H1 (cell line): ENCODE measurements at regions not wholly inside any gene's neighbourhood (a gene's known extent, or its start where the extent isn't known, plus 50 kb on each side); places are given as distances from the start of the nearest gene placed in this dataset.

ENCODE experiments used
- CTCF ChIA-PET: fragments of 300-600 bp; sonication (Branson Sonifier 250); formaldehyde crosslinking; loops from one replicate; lab custom pipeline; 2021; ENCODE audit not compliant: partially characterized antibody; lab: Charles Lee
- POLR2A ChIA-PET: fragments of 300-600 bp; sonication (Branson Sonifier 250); formaldehyde crosslinking; loops from one replicate; lab custom pipeline; 2021; ENCODE audit warnings: inconsistent platforms; ENCODE audit not compliant: partially characterized antibody; lab: Charles Lee
- DNase-seq, 2 experiments: peaks; one replicate each; pipeline versions ENCODE4 v3.0.0 to v3.0.0-alpha.2; 2010 to 2022; ENCODE audit warnings: low spot score in 2 of 2, low read depth in 1 of 2, mixed read lengths in 1 of 2
- FAIRE-seq: peaks from 2 replicates; lab custom pipeline; 2011; peaks lifted over from hg19 to GRCh38; lab: Jason Lieb, UNC
- H2AFZ ChIP-seq: 2 replicates; pipeline ENCODE4 v1.8.1; 2012; ENCODE audit warnings: low read length, inconsistent platforms
- H2AK5ac ChIP-seq: 2 replicates; pipeline ENCODE4 v1.6.1; 2013; ENCODE audit warnings: low read depth, low read length
- H2BK120ac ChIP-seq: replicated peaks from 2 replicates; pipeline ENCODE3; 2013; ENCODE audit warnings: low read depth, low read length, inconsistent platforms
- H2BK12ac ChIP-seq: 2 replicates; pipeline ENCODE4 v1.6.1; 2013; ENCODE audit warnings: low read depth, low read length
- H2BK15ac ChIP-seq: 2 replicates; pipeline ENCODE4 v1.6.1; 2013; ENCODE audit warnings: low read length
- H2BK20ac ChIP-seq: 2 replicates; pipeline ENCODE4 v1.6.1; 2013; ENCODE audit warnings: low read length
- H2BK5ac ChIP-seq: 2 replicates; pipeline ENCODE4 v1.6.1; 2013; ENCODE audit warnings: low read depth, low read length
- H3K14ac ChIP-seq: 2 replicates; pipeline ENCODE4 v1.6.1; 2013; ENCODE audit warnings: inconsistent platforms; ENCODE audit not compliant: insufficient read length
- H3K18ac ChIP-seq: 2 replicates; pipeline ENCODE4 v1.6.1; 2013; ENCODE audit warnings: low read length; ENCODE audit errors: extremely low read depth
- H3K23ac ChIP-seq: 2 replicates; pipeline ENCODE4 v1.6.1; 2013; ENCODE audit warnings: inconsistent platforms; ENCODE audit not compliant: insufficient read length
- H3K23me2 ChIP-seq: 2 replicates; pipeline ENCODE4 v1.6.1; 2013; ENCODE audit warnings: low read depth, low read length
- H3K27ac ChIP-seq: 2 replicates; pipeline ENCODE4 v1.6.1; 2011; ENCODE audit warnings: low read depth, low read length, inconsistent platforms
- H3K27me3 ChIP-seq, 4 experiments: replicated peaks in 1 of 4; 1 replicate in 1 of 4; 2 replicates in 3 of 4; pipeline versions ENCODE4 v1.6.1 to v1.8.1; 2011 to 2013; ENCODE audit warnings: low read length in 3 of 4, mild to moderate bottlenecking in 3 of 4, inconsistent platforms in 2 of 4, mixed read lengths in 2 of 4, moderate library complexity in 1 of 4; ENCODE audit not compliant: control insufficient read depth in 3 of 4, insufficient read depth in 3 of 4; ENCODE audit errors: extremely low read depth in 1 of 4
- H3K36me3 ChIP-seq, 4 experiments: 2 replicates each; pipeline versions ENCODE4 v1.6.1 to v1.8.1; 2011 to 2013; ENCODE audit warnings: mild to moderate bottlenecking in 4 of 4, low read length in 3 of 4, moderate library complexity in 2 of 4, control low read depth in 1 of 4, inconsistent platforms in 1 of 4; ENCODE audit not compliant: insufficient read depth in 4 of 4, control insufficient read depth in 2 of 4
- H3K4ac ChIP-seq: replicated peaks from 2 replicates; pipeline ENCODE3; 2013; ENCODE audit warnings: low read length, low read depth, mixed read lengths, inconsistent platforms; ENCODE audit not compliant: insufficient read length
- H3K4me1 ChIP-seq, 4 experiments: replicated peaks in 1 of 4; 1 replicate in 1 of 4; 2 replicates in 3 of 4; pipeline versions ENCODE4 v1.6.1 to v1.8.1; 2011 to 2013; ENCODE audit warnings: low read length in 3 of 4, inconsistent platforms in 2 of 4, mixed read lengths in 1 of 4; ENCODE audit not compliant: insufficient read depth in 4 of 4, control insufficient read depth in 3 of 4
- H3K4me2 ChIP-seq, 2 experiments: 2 replicates each; pipeline versions ENCODE4 v1.6.1 to v1.8.1; 2011 to 2013; ENCODE audit warnings: low read depth in 2 of 2, low read length in 2 of 2, control low read depth in 1 of 2, inconsistent platforms in 1 of 2, mild to moderate bottlenecking in 1 of 2; ENCODE audit not compliant: insufficient read depth in 1 of 2
- H3K4me3 ChIP-seq, 4 experiments: fragments of 200-600, 300-600 bp in 1 of 4; sonication (generic), shearing (Covaris generic), sonication (Bioruptor Twin) in 1 of 4; 2 replicates each; pipeline versions ENCODE4 v1.5.1 to v1.8.1; 2011 to 2016; ENCODE audit warnings: low read length in 4 of 4, low read depth in 3 of 4, control low read depth in 2 of 4, inconsistent platforms in 2 of 4, mild to moderate bottlenecking in 2 of 4, mixed read lengths in 1 of 4, moderate library complexity in 1 of 4; ENCODE audit not compliant: insufficient read depth in 2 of 4; ENCODE audit errors: extremely low read depth in 1 of 4
- H3K56ac ChIP-seq: replicated peaks from 2 replicates; pipeline ENCODE3; 2013; ENCODE audit warnings: low read depth, mild to moderate bottlenecking, mixed read lengths, low read length, inconsistent platforms; ENCODE audit not compliant: insufficient read length
- H3K79me1 ChIP-seq: 2 replicates; pipeline ENCODE4 v1.6.1; 2013; ENCODE audit warnings: low read depth, low read length, control low read depth
- H3K79me2 ChIP-seq, 2 experiments: 2 replicates each; pipeline versions ENCODE4 v1.6.1 to v1.8.1; 2012 to 2013; ENCODE audit warnings: low read length in 2 of 2, mild to moderate bottlenecking in 2 of 2, inconsistent platforms in 1 of 2; ENCODE audit not compliant: insufficient read depth in 2 of 2, control insufficient read depth in 1 of 2
- H3K9ac ChIP-seq, 4 experiments: replicated peaks in 1 of 4; 1 replicate in 1 of 4; 2 replicates in 3 of 4; pipeline versions ENCODE4 v1.6.1 to v1.8.1; 2011 to 2013; ENCODE audit warnings: low read depth in 3 of 4, low read length in 3 of 4, control low read depth in 2 of 4, mild to moderate bottlenecking in 2 of 4, moderate library complexity in 2 of 4, inconsistent platforms in 1 of 4; ENCODE audit errors: extremely low read depth in 1 of 4
- H3K9me3 ChIP-seq, 2 experiments: 2 replicates each; pipeline versions ENCODE4 v1.6.1 to v1.8.1; 2012 to 2013; ENCODE audit warnings: mild to moderate bottlenecking in 2 of 2, moderate library complexity in 2 of 2, control low read depth in 1 of 2, inconsistent platforms in 1 of 2, low read depth in 1 of 2, low read length in 1 of 2, mixed read lengths in 1 of 2; ENCODE audit not compliant: insufficient read depth in 2 of 2
- H4K20me1 ChIP-seq, 2 experiments: replicated peaks in 1 of 2; 2 replicates each; pipeline versions ENCODE3 to v1.8.1; 2011 to 2013; ENCODE audit warnings: inconsistent platforms in 2 of 2, low read length in 2 of 2, mild to moderate bottlenecking in 1 of 2; ENCODE audit not compliant: insufficient read depth in 2 of 2, control insufficient read depth in 1 of 2
- H4K5ac ChIP-seq: 2 replicates; pipeline ENCODE4 v1.6.1; 2013; ENCODE audit warnings: low read length, low read depth, mixed read lengths, inconsistent platforms; ENCODE audit not compliant: insufficient read length
- H4K8ac ChIP-seq: 2 replicates; pipeline ENCODE4 v1.8.0; 2013; ENCODE audit warnings: mild to moderate bottlenecking, moderate library complexity, low read length, inconsistent platforms; ENCODE audit not compliant: insufficient read depth; ENCODE audit errors: extremely low read depth
- H4K91ac ChIP-seq: replicated peaks from 2 replicates; pipeline ENCODE3; 2013; ENCODE audit warnings: low read length, mixed read lengths, inconsistent platforms; ENCODE audit not compliant: insufficient read length
- CHD2 ChIP-seq: IDR thresholded peaks from 2 replicates; pipeline ENCODE4 v1.6.1; 2012; ENCODE audit warnings: low read length, improper control_type of control experiment
- HDAC2 ChIP-seq, 2 experiments: fragments of 300-600 bp in 1 of 2; sonication (generic) in 1 of 2; IDR thresholded peaks; 2 replicates each; pipeline ENCODE4 v1.6.1; 2011 to 2012; ENCODE audit warnings: low read depth in 2 of 2, low read length in 2 of 2, mild to moderate bottlenecking in 2 of 2, moderate library complexity in 2 of 2, borderline replicate concordance in 1 of 2, inconsistent platforms in 1 of 2
- PHF8 ChIP-seq: fragments of 200-600 bp; sonication (generic); conservative IDR thresholded peaks from 2 replicates; pipeline ENCODE4 v1.7.1; 2012; ENCODE audit warnings: low read depth, mild to moderate bottlenecking, inconsistent platforms, low read length, moderate library complexity
- RAD21 ChIP-seq, 2 experiments: IDR thresholded peaks in 1 of 2; conservative IDR thresholded peaks in 1 of 2; 2 replicates each; pipeline ENCODE4 v1.6.1; 2011; ENCODE audit warnings: low read depth in 2 of 2, low read length in 2 of 2, improper control_type of control experiment in 1 of 2, inconsistent platforms in 1 of 2, mild to moderate bottlenecking in 1 of 2, moderate library complexity in 1 of 2
- RXRA ChIP-seq: IDR thresholded peaks from 2 replicates; pipeline ENCODE4 v1.6.1; 2011; ENCODE audit warnings: low read depth, mild to moderate bottlenecking, low read length, moderate library complexity; ENCODE audit not compliant: insufficient read depth
- SRF ChIP-seq: IDR thresholded peaks from 2 replicates; pipeline ENCODE4 v1.6.1; 2011; ENCODE audit warnings: mild to moderate bottlenecking, low read depth, low read length, moderate library complexity
- TAF1 ChIP-seq: IDR thresholded peaks from 2 replicates; pipeline ENCODE4 v1.6.1; 2011; ENCODE audit warnings: mild to moderate bottlenecking, low read depth, low read length
- TAF7 ChIP-seq: optimal IDR thresholded peaks from 2 replicates; pipeline ENCODE3; 2011; ENCODE audit warnings: low read depth, mild to moderate bottlenecking, inconsistent platforms, low read length, moderate library complexity, borderline replicate concordance
- YY1 ChIP-seq: IDR thresholded peaks from 2 replicates; pipeline ENCODE4 v1.6.1; 2011; ENCODE audit warnings: low read depth, mild to moderate bottlenecking, low read length
- WGBS, 2 experiments: shearing (Covaris generic) in 1 of 2; methylation state at CpG; one replicate each; pipeline versions ENCODE4 v1.1.6 to v1.1.7; 2013 to 2015; ENCODE audit warnings: low lambda C conversion rate in 2 of 2, mixed read lengths in 2 of 2, inconsistent platforms in 1 of 2, low coverage in 1 of 2, missing lambda C conversion rate in 1 of 2; ENCODE audit not compliant: insufficient replicate concordance in 2 of 2, insufficient coverage in 1 of 2, insufficient read length in 1 of 2; ENCODE audit errors: extremely low coverage in 1 of 2, missing lambda C conversion rate in 1 of 2; 5-methylcytosine and 5-hydroxymethylcytosine counted together
- TF ChIP-seq, protein P1 (sequence below), 3 experiments: IDR thresholded peaks; 1 replicate in 2 of 3; 2 replicates in 1 of 3; pipeline versions ENCODE4 v1.5.1 to v1.6.1; 2011; ENCODE audit warnings: low read length in 3 of 3, mild to moderate bottlenecking in 3 of 3, inconsistent platforms in 2 of 3, low read depth in 1 of 3, moderate library complexity in 1 of 3; ENCODE audit not compliant: insufficient read depth in 1 of 3; ENCODE audit errors: control extremely low read depth in 1 of 3
- TF ChIP-seq, protein P2 (sequence below): IDR thresholded peaks from 2 replicates; pipeline ENCODE4 v1.6.1; 2011; ENCODE audit warnings: low read length, improper control_type of control experiment

DNA sequence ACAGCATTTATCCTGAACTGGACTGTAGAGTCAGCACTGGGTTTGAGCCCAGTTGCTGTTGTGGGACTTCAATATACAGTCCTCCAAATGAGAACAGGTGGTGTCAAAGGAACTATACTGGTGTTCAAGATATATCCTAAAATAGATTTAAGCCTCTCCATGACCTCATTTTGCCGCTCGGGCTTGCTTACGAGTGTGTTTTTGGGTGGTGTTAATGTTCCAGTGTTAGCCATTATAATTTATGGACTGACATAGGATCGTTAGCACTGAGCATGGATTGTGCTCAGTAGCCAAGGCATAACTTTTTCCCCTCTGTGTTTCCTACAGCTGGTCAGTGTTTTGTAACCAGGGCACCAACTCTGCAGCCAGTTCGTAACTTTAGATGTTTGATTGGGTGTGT lies 306.6 kb downstream of the SPATA31D1 start:
- no peaks in the 10 kb centered on the region for H3K36me3 ChIP-seq
- no peak for DNase-seq
- H3K27ac ChIP-seq: no peak overlapping the region
- no peak overlapping the region for H3K4me3 ChIP-seq
- no peak overlapping the region for H4K5ac ChIP-seq
- H2BK20ac ChIP-seq: no peak overlapping the region
- no peak overlapping the region for H3K9ac ChIP-seq
- no peak for FAIRE-seq
- no peaks in the 10 kb centered on the region for H3K23me2 ChIP-seq
- 95% methylated on average over 5 of the region's 5 CpGs; no CpG with 5 or more reads in 1 of the 2 experiments for WGBS, 2 experiments
- no peak overlapping the region for H3K56ac ChIP-seq
- H3K4me2 ChIP-seq: no peak overlapping the region
- no peak overlapping the region for H3K4ac ChIP-seq
- no peak overlapping the region for H2AK5ac ChIP-seq
- no peaks in the 10 kb centered on the region for H4K20me1 ChIP-seq
- H3K4me1 ChIP-seq: no peaks in the 10 kb centered on the region
- no peak overlapping the region for H4K8ac ChIP-seq
- no peak overlapping the region for H3K18ac ChIP-seq
- H3K9me3 ChIP-seq: no peaks in the 10 kb centered on the region
- no peak overlapping the region for H2BK12ac ChIP-seq
- H2AFZ ChIP-seq: no peak overlapping the region
- no peak overlapping the region for H3K23ac ChIP-seq
- no peaks in the 10 kb centered on the region for H3K79me2 ChIP-seq
- no peaks in the 10 kb centered on the region for H3K79me1 ChIP-seq
- H2BK120ac ChIP-seq: no peak overlapping the region
- no peaks in the 10 kb centered on the region for H3K27me3 ChIP-seq
- ChIA-PET POLR2A (no interaction called here), CTCF (no interaction called here)
- H4K91ac ChIP-seq: no peak overlapping the region
- no peak overlapping the region for H3K14ac ChIP-seq
- H2BK5ac ChIP-seq: no peak overlapping the region
- no peak overlapping the region for H2BK15ac ChIP-seq
- TF ChIP-seq YY1 (no peak), TAF1 (no peak), RXRA (no peak), HDAC2 (IDR thresholded peaks at IDR 0.05; ENCODE audit: borderline replicate concordance in 1 of 2, low read depth in 2 of 2, low read length in 2 of 2) (no peak), CHD2 (no peak), SRF (no peak), PHF8 (no peak), TAF7 (no peak), RAD21 (IDR thresholded peaks at IDR 0.05 in 1 of 2, conservative IDR thresholded peaks at IDR 0.05 in 1 of 2; ENCODE audit: low read depth in 2 of 2, low read length in 2 of 2) (no peak)
- TF ChIP-seq, protein P1, sequence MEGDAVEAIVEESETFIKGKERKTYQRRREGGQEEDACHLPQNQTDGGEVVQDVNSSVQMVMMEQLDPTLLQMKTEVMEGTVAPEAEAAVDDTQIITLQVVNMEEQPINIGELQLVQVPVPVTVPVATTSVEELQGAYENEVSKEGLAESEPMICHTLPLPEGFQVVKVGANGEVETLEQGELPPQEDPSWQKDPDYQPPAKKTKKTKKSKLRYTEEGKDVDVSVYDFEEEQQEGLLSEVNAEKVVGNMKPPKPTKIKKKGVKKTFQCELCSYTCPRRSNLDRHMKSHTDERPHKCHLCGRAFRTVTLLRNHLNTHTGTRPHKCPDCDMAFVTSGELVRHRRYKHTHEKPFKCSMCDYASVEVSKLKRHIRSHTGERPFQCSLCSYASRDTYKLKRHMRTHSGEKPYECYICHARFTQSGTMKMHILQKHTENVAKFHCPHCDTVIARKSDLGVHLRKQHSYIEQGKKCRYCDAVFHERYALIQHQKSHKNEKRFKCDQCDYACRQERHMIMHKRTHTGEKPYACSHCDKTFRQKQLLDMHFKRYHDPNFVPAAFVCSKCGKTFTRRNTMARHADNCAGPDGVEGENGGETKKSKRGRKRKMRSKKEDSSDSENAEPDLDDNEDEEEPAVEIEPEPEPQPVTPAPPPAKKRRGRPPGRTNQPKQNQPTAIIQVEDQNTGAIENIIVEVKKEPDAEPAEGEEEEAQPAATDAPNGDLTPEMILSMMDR (IDR thresholded peaks at IDR 0.05; ENCODE audit: control extremely low read depth in 1 of 3, insufficient read depth in 1 of 3, low read depth in 1 of 3, low read length in 3 of 3): no peak
- TF ChIP-seq, protein P2, sequence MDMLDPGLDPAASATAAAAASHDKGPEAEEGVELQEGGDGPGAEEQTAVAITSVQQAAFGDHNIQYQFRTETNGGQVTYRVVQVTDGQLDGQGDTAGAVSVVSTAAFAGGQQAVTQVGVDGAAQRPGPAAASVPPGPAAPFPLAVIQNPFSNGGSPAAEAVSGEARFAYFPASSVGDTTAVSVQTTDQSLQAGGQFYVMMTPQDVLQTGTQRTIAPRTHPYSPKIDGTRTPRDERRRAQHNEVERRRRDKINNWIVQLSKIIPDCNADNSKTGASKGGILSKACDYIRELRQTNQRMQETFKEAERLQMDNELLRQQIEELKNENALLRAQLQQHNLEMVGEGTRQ: no peak
